ENCODE measurements at regions not wholly inside any gene's neighbourhood (a gene's known extent, or its start where the extent isn't known, plus 50 kb on each side); places are given as distances from the start of the nearest gene placed in this dataset.

DNA sequence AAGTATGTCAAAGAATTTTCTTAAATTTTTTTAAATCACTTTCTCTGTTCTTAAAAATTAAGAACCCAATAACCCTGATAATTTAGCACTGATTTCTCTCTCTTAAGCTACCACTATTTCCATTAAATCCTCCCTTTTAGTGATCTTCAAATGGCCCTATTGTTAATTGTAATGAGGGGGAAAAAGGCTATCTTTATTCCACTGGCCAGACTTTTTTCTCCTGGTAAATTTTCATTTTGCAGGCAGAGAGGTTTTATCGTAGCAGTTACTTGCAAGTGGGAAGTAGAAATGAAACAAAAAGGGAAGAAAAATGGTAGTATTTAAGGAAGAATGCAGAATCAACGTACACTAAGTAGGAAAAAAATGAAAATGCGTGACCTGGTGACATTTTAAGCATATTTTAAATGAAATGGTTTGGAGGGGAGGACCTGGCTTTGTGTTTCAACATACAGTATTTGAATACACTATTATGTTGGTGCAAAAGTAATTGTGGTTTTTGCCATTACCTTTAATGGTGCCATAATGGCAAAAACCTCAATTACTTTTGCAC, 224.9 kb downstream of the TANC2 start:
- peaks cover 18% of the 10 kb centered on the region for H3K79me2 ChIP-seq (ENCODE audit: insufficient read depth, low read length)
- H3K36me3 ChIP-seq (ENCODE audit: insufficient read depth, low read length) = peaks cover 11% of the 10 kb centered on the region
- TF ChIP-seq, protein P1, sequence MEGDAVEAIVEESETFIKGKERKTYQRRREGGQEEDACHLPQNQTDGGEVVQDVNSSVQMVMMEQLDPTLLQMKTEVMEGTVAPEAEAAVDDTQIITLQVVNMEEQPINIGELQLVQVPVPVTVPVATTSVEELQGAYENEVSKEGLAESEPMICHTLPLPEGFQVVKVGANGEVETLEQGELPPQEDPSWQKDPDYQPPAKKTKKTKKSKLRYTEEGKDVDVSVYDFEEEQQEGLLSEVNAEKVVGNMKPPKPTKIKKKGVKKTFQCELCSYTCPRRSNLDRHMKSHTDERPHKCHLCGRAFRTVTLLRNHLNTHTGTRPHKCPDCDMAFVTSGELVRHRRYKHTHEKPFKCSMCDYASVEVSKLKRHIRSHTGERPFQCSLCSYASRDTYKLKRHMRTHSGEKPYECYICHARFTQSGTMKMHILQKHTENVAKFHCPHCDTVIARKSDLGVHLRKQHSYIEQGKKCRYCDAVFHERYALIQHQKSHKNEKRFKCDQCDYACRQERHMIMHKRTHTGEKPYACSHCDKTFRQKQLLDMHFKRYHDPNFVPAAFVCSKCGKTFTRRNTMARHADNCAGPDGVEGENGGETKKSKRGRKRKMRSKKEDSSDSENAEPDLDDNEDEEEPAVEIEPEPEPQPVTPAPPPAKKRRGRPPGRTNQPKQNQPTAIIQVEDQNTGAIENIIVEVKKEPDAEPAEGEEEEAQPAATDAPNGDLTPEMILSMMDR (IDR thresholded peaks at IDR 0.05; ENCODE audit: extremely low read depth, low read depth, low read length) = no peak
- H3K4me2 ChIP-seq (ENCODE audit: insufficient read depth, low read length) = no peak overlapping the region
- H3K27ac ChIP-seq (ENCODE audit: low read depth, low read length) = no peak overlapping the region
- no peak overlapping the region for H3K4me3 ChIP-seq (ENCODE audit: insufficient read depth, low read length)
- no peaks in the 10 kb centered on the region for H3K27me3 ChIP-seq (ENCODE audit: insufficient read depth, low read length)
- H3K4me1 ChIP-seq (ENCODE audit: insufficient read depth, low read length) = peaks cover 16% of the 10 kb centered on the region
- H4K20me1 ChIP-seq (ENCODE audit: insufficient read depth, low read length) = no peaks in the 10 kb centered on the region
- no peaks in the 10 kb centered on the region for H3K9me3 ChIP-seq (ENCODE audit: low read depth, low read length)
- no peak overlapping the region for H2AFZ ChIP-seq (ENCODE audit: low read length)
- DNase-seq (ENCODE audit: insufficient read length, low spot score, missing footprints) = no peak

DNA sequence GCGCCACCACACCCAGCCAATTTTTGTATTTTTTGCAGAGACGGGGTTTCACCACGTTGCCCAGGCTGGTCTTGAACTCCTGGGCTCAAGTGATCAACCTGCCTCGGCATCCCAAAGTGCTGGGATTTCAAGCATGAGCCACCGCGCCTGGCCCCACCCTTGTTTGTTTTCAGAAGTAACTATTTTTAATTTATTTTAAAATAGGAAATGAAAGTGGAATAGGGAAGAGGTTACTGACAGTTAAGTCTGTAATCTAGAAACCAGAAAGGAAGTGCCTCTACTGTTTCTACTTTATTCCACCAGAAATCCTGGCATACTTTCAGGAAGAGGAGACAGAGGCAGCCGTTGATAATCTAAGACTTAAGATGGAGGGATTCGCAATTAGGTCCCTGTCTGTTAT, 225.6 kb downstream of the TANC2 start:
- no peak for DNase-seq (ENCODE audit: insufficient read length, low spot score, missing footprints)
- H3K27me3 ChIP-seq (ENCODE audit: insufficient read depth, low read length) = no peaks in the 10 kb centered on the region
- H3K4me2 ChIP-seq (ENCODE audit: insufficient read depth, low read length) = no peak overlapping the region
- H3K9me3 ChIP-seq (ENCODE audit: low read depth, low read length) = no peaks in the 10 kb centered on the region
- H3K4me3 ChIP-seq (ENCODE audit: insufficient read depth, low read length) = no peak overlapping the region
- no peaks in the 10 kb centered on the region for H4K20me1 ChIP-seq (ENCODE audit: insufficient read depth, low read length)
- no peak overlapping the region for H3K27ac ChIP-seq (ENCODE audit: low read depth, low read length)
- peaks cover 11% of the 10 kb centered on the region for H3K36me3 ChIP-seq (ENCODE audit: insufficient read depth, low read length)
- peaks cover 16% of the 10 kb centered on the region for H3K4me1 ChIP-seq (ENCODE audit: insufficient read depth, low read length)
- TF ChIP-seq, protein P1 (IDR thresholded peaks at IDR 0.05; ENCODE audit: extremely low read depth, low read depth, low read length) = no peak
- H2AFZ ChIP-seq (ENCODE audit: low read length) = no peak overlapping the region
- H3K79me2 ChIP-seq (ENCODE audit: insufficient read depth, low read length) = peaks cover 18% of the 10 kb centered on the region

DNA sequence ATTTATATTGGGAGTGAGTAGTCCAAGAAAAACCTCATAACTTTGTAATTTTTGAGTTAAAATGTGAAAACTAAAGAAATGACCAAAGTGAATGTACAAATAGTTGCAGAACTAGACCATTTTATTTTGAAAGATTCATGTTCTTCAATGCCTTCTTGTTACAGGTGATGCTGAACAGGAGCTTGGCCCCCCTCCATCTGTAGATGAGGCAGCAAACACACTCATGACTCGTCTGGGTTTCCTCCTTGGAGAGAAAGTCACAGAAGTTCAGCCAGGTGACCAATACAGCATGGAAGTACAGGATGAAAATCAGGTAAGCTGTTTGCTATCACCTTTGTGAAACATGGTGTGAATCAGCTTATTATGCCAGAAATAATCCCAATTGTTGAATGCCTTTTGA, 227.8 kb downstream of the TANC2 start:
- Histone ChIP-seq H3K27ac (ENCODE audit: low read depth, low read length) (no peak overlapping the region), H3K4me3 (ENCODE audit: insufficient read depth, low read length) (no peak overlapping the region), H3K79me2 (ENCODE audit: insufficient read depth, low read length) (peaks cover 21% of the 10 kb centered on the region), H2AFZ (ENCODE audit: low read length) (no peak overlapping the region), H3K4me2 (ENCODE audit: insufficient read depth, low read length) (no peak overlapping the region), H3K4me1 (ENCODE audit: insufficient read depth, low read length) (peaks cover 12% of the 10 kb centered on the region), H3K9me3 (ENCODE audit: low read depth, low read length) (no peaks in the 10 kb centered on the region), H4K20me1 (ENCODE audit: insufficient read depth, low read length) (no peaks in the 10 kb centered on the region), H3K27me3 (ENCODE audit: insufficient read depth, low read length) (no peaks in the 10 kb centered on the region), H3K36me3 (ENCODE audit: insufficient read depth, low read length) (peaks cover 11% of the 10 kb centered on the region)
- DNase-seq (ENCODE audit: insufficient read length, low spot score, missing footprints) = no peak
- TF ChIP-seq, protein P1 (IDR thresholded peaks at IDR 0.05; ENCODE audit: extremely low read depth, low read depth, low read length) = no peak

DNA sequence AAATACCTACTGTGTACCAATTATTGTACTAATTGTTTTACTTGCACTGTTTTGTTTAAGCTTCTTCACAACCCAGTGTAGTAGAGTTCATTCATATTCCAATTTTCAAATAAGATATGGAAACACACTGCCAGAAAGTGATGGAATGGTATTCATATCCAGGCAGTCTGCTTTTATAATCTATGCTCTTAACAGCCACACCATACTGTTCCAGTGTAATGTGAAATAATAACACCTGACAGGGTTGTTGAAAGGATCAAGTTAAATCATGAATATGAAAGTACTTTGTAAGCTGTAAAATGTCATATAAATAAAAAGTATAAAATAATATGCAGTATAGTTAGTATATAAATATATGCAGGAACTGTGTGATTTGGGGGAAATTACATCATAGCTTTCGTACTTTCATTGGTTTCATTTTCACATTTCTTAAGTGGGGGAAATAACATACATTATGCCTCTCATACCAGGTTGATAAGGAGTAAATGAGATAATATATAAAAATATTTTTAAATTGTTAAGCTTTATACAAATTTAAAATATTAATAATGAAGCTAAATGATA, 230.8 kb downstream of the TANC2 start:
- no peak overlapping the region for H3K4me2 ChIP-seq (ENCODE audit: insufficient read depth, low read length)
- no peak for DNase-seq (ENCODE audit: insufficient read length, low spot score, missing footprints)
- no peaks in the 10 kb centered on the region for H3K9me3 ChIP-seq (ENCODE audit: low read depth, low read length)
- H2AFZ ChIP-seq (ENCODE audit: low read length) = no peak overlapping the region
- H4K20me1 ChIP-seq (ENCODE audit: insufficient read depth, low read length) = no peaks in the 10 kb centered on the region
- peaks cover 18% of the 10 kb centered on the region for H3K79me2 ChIP-seq (ENCODE audit: insufficient read depth, low read length)
- no peaks in the 10 kb centered on the region for H3K4me1 ChIP-seq (ENCODE audit: insufficient read depth, low read length)
- TF ChIP-seq, protein P1 (IDR thresholded peaks at IDR 0.05; ENCODE audit: extremely low read depth, low read depth, low read length) = no peak
- no peak overlapping the region for H3K4me3 ChIP-seq (ENCODE audit: insufficient read depth, low read length)
- no peaks in the 10 kb centered on the region for H3K27me3 ChIP-seq (ENCODE audit: insufficient read depth, low read length)
- H3K27ac ChIP-seq (ENCODE audit: low read depth, low read length) = no peak overlapping the region
- peaks cover 11% of the 10 kb centered on the region for H3K36me3 ChIP-seq (ENCODE audit: insufficient read depth, low read length)
